ENCODE measurements at regions not wholly inside any gene's neighbourhood (a gene's known extent, or its start where the extent isn't known, plus 50 kb on each side); places are given as distances from the start of the nearest gene placed in this dataset.

DNA sequence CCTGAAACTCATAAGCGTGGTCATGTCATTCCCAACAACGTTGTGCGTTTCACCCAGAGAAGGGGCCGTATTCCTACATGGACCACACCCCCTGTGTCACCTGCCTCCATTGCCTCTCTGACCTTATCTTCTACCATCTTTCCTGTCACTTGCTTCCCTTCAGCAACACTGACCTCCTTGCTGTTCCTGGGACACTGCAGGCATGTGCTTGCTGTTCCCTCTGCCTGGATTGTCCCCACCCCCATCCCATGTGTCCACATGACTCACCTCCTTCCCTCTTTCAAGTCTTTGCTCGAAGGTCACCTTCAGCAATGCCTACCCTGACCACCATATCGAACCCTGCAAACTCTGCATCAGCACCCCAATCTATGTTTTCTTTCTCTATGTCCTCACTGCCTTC is 133.2 kb upstream of the ZNF618 start:
- no peak overlapping the region for H3K4me3 ChIP-seq
- H3K4me1 ChIP-seq = no peaks in the 10 kb centered on the region
- TF ChIP-seq, protein P1, sequence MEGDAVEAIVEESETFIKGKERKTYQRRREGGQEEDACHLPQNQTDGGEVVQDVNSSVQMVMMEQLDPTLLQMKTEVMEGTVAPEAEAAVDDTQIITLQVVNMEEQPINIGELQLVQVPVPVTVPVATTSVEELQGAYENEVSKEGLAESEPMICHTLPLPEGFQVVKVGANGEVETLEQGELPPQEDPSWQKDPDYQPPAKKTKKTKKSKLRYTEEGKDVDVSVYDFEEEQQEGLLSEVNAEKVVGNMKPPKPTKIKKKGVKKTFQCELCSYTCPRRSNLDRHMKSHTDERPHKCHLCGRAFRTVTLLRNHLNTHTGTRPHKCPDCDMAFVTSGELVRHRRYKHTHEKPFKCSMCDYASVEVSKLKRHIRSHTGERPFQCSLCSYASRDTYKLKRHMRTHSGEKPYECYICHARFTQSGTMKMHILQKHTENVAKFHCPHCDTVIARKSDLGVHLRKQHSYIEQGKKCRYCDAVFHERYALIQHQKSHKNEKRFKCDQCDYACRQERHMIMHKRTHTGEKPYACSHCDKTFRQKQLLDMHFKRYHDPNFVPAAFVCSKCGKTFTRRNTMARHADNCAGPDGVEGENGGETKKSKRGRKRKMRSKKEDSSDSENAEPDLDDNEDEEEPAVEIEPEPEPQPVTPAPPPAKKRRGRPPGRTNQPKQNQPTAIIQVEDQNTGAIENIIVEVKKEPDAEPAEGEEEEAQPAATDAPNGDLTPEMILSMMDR (IDR thresholded peaks at IDR 0.05) = no peak
- no peak for TF ChIP-seq POLR2A (IDR thresholded peaks at IDR 0.05)
- TF ChIP-seq EP300 (IDR thresholded peaks at IDR 0.05) = no peak
- TF ChIP-seq POLR2AphosphoS5 (IDR thresholded peaks at IDR 0.05) = no peak
- intact Hi-C loops (cut with DNase I; ENCODE audit: low total_unique reads) = no loop called here
- 72 to 82% (median 78%) methylated on average over 6 of the region's 6 CpGs for WGBS, 5 donors
- H3K27ac ChIP-seq = no peak overlapping the region
- H3K9me3 ChIP-seq = peaks cover 0 to 6% (median 2%) of the 10 kb centered on the region in 4 donors
- DNase-seq = no peak
- H3K36me3 ChIP-seq = no peaks in the 10 kb centered on the region
- peaks cover 0 to 29% (median 0%) of the 10 kb centered on the region in 3 donors for H3K27me3 ChIP-seq

DNA sequence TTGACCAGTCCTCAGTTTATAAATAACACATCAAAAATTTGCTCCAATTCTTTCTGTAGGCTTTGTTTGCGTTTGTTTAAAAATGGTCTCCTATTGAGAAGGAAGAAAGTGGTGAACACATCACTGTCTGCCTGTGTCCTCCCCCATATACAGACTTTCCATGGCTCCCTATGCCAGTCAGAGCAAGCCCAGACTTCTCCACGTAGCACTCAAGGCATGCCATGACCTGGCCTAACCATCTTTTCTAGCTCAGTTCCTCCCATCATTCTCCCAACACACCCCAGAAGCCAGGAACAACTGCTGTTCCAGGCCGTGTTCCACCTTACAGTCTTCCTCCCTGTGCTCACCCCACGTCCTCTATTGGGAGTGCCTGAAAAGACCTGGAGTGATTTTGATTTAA is 129.6 kb upstream of the ZNF618 start:
- Histone ChIP-seq H3K4me3 (no peak overlapping the region), H3K27me3 (peaks cover 0 to 23% (median 0%) of the 10 kb centered on the region in 3 donors), H3K4me1 (no peaks in the 10 kb centered on the region), H3K27ac (no peak overlapping the region), H3K36me3 (no peaks in the 10 kb centered on the region), H3K9me3 (peaks cover 7 to 22% (median 14%) of the 10 kb centered on the region in 4 donors)
- TF ChIP-seq, protein P1 (IDR thresholded peaks at IDR 0.05) = no peak
- no peak for TF ChIP-seq EP300 (IDR thresholded peaks at IDR 0.05)
- TF ChIP-seq POLR2AphosphoS5 (IDR thresholded peaks at IDR 0.05) = no peak
- no peak for TF ChIP-seq POLR2A (IDR thresholded peaks at IDR 0.05)
- intact Hi-C loops (cut with DNase I; ENCODE audit: low total_unique reads) = no loop called here
- DNase-seq = no peak
- WGBS, 5 donors = 74 to 91% (median 83%) methylated on average over 4 of the region's 4 CpGs

DNA sequence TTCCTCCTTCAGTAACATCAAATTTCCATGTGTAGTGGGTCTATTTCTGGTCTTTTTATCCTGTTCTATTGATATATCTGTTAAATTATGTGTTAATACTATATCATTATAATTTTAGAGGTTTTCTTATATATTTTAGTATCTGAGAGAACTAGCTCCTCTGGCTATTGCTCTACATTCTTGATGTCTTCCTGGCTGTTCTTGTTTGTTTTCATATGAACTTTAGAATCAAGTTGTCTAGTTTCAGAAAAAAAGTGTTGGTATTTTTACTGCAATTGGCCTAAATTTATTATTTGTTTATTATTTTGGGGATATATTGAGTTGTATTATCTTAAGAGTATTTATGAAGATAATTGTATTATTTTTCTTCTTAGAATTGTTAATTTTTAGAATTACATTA is 128.0 kb upstream of the ZNF618 start:
- Histone ChIP-seq H3K27me3 (peaks cover 0 to 13% (median 0%) of the 10 kb centered on the region in 3 donors), H3K36me3 (no peaks in the 10 kb centered on the region), H3K4me1 (no peaks in the 10 kb centered on the region), H3K27ac (no peak overlapping the region), H3K4me3 (no peak overlapping the region), H3K9me3 (peaks cover 7 to 22% (median 14%) of the 10 kb centered on the region in 4 donors)
- DNase-seq = no peak
- TF ChIP-seq EP300 (IDR thresholded peaks at IDR 0.05) = no peak
- no peak for TF ChIP-seq POLR2A (IDR thresholded peaks at IDR 0.05)
- TF ChIP-seq POLR2AphosphoS5 (IDR thresholded peaks at IDR 0.05) = no peak
- TF ChIP-seq, protein P1 (IDR thresholded peaks at IDR 0.05) = no peak
- intact Hi-C loops (cut with DNase I; ENCODE audit: low total_unique reads) = no loop called here

DNA sequence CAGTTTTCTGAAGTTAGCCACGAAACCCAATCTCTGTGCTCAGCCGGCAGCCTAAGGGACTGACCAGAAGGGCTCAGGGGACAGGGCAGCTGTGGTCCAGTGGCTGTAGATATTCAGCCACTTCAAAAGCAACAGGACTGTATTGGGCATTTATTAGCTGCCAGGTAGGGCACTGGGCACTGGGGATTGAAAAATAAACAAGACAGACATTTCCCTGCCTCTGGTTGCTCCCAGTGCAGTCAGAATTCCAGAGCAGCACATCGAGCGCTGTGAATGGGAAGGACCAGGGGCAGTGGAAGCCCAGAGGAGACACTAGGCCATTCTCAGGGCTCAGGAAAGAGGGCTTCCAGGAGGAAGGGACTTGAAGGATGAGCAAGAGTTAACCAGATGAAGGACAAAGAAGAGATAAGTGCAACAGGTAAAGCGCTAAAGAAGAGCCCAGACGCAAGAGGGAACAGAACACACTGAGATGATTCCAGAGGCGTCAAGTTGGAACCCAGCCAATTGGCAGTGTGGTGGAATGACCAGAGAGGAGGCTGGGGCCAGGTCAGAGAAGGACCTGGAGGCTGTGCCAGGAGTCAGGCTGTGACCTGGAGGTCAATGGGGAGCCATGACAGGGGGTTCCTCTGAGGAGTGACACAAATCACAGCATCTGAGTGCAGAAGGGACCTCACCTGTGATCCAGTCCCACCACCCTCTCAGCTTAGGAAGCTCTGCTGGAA is 122.5 kb upstream of the ZNF618 start:
- peaks cover 0 to 9% (median 8%) of the 10 kb centered on the region in 4 donors for H3K9me3 ChIP-seq
- no peak overlapping the region for H3K4me3 ChIP-seq
- peaks cover 0 to 6% (median 0%) of the 10 kb centered on the region in 4 donors for H3K4me1 ChIP-seq
- no peak for DNase-seq
- TF ChIP-seq, protein P1 (IDR thresholded peaks at IDR 0.05) = no peak
- no peak for TF ChIP-seq POLR2A (IDR thresholded peaks at IDR 0.05)
- no peak for TF ChIP-seq EP300 (IDR thresholded peaks at IDR 0.05)
- no peak for TF ChIP-seq POLR2AphosphoS5 (IDR thresholded peaks at IDR 0.05)
- H3K27ac ChIP-seq = no peak overlapping the region
- H3K27me3 ChIP-seq = peaks cover 0 to 10% (median 0%) of the 10 kb centered on the region in 3 donors
- intact Hi-C loops (cut with DNase I; ENCODE audit: low total_unique reads) = no loop called here
- H3K36me3 ChIP-seq = no peaks in the 10 kb centered on the region
- 79 to 85% (median 81%) methylated on average over 7 of the region's 7 CpGs for WGBS, 5 donors
